Activated naive CD8-positive, alpha-beta T cell treated with anti-CD3 and anti-CD28 coated beads, Interleukin-2, amount 10 ng/mL, durations not matched to agents 7 days and 5 days (primary cell): ENCODE measurements at regions not wholly inside any gene's neighbourhood (a gene's known extent, or its start where the extent isn't known, plus 50 kb on each side); places are given as distances from the start of the nearest gene placed in this dataset.
"Not testable (repeated sequence)": the region's sequence is repeated elsewhere in the genome, so short reads cannot be mapped to it uniquely, and the experiment has no call there.

Source experiments
- ATAC-seq: fragments of 150-1000 bp; cut with Tn5 transposase; one replicate; pipeline ENCODE4 v1.10.0; 2021; ENCODE audit warnings: low read depth, moderate library complexity
- POLR2A ChIA-PET: fragments of 350-600 bp; sonication (Branson Sonifier 250); formaldehyde crosslinking; loops from one replicate; lab custom pipeline; 2021; ENCODE audit warnings: antibody characterized with exemption; lab: Charles Lee
- DNase-seq: peaks from one replicate; pipeline ENCODE4 v3.0.0; 2021
- H3K27ac Mint-ChIP-seq: one replicate; pipeline ENCODE4 v1.8.0; 2022; ENCODE audit warnings: mild to moderate bottlenecking, mixed read lengths
- H3K27me3 Mint-ChIP-seq: one replicate; pipeline ENCODE4 v1.8.0; 2022; ENCODE audit warnings: mild to moderate bottlenecking, moderate library complexity, mixed read lengths
- H3K36me3 Mint-ChIP-seq: one replicate; pipeline ENCODE4 v1.8.0; 2021; ENCODE audit warnings: mild to moderate bottlenecking, mixed read lengths
- H3K4me1 Mint-ChIP-seq: one replicate; pipeline ENCODE4 v1.8.0; 2021; ENCODE audit warnings: mixed read lengths
- H3K4me3 Mint-ChIP-seq: one replicate; pipeline ENCODE4 v1.8.0; 2022; ENCODE audit warnings: mild to moderate bottlenecking, moderate library complexity, mixed read lengths
- H3K9me3 Mint-ChIP-seq: one replicate; pipeline ENCODE4 v1.8.0; 2021; ENCODE audit warnings: mixed read lengths

DNA sequence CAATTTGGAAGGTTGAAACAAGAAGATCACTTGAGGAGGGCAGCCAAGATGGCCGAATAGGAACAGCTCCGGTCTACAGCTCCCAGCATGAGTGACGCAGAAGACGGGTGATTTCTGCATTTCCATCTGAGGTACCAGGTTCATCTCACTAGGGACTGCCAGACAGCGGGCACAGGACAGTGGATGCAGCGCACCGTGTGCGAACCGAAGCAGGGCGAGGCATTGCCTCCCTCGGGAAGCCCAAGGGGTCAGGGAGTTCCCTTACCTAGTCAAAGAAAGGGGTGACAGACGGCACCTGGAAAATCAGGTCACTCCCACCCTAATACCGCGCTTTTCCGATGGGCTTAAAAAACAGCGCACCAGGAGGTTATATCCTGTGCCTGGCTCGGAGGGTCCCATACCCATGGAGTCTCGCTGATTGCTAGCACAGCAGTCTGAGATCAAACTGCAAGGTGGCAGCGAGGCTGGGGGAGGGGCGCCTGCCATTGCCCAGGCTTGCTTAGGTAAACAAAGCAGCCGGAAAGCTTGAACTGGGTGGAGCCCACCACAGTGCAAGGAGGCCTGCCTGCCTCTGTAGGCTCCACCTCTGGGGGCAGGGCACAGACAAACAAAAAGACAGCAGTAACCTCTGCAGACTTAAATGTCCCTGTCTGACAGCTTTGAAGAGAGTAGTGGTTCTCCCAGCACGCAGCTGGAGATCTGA is 430.4 kb upstream of the RGMB start:
- H3K9me3 Mint-ChIP-seq, H3K27ac Mint-ChIP-seq, H3K4me3 Mint-ChIP-seq, DNase-seq, H3K4me1 Mint-ChIP-seq, H3K36me3 Mint-ChIP-seq, H3K27me3 Mint-ChIP-seq, POLR2A ChIA-PET, ATAC-seq: not testable (repeated sequence)

DNA sequence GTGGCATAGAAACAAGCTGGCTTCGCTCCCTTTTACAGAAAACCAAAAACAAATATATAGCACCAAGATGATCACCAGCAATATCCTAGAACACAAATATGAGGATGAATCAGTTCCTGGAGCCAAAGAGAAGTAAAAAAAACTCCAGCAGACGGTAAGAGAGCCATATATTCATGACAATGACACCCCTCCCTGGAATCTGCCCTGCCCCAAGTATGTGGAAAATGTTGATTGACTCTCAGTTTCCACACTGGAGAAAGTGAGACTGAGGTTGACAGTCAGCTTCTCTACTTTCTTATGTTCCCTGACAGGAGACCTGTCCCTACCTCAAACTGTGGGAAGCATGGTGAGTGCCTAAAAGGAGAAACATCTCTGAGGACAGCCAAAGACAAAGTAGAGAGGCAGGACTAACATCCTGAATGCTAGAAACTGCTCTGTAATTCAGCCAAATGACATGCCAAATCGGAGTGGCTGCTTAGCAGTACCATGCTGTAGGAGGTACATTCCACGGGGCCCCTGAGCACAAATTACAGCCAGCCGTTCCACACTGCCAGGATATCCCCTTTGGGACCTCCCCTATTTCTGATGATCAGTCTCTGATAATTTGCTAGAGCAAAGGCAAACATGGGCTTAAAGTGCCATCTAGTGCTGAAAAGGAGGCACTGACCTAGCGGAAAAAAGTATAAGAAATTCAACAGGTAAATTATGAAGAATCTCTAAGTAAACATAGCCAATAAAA is 424.0 kb upstream of the RGMB start:
- H3K36me3 Mint-ChIP-seq = no peaks in the 10 kb centered on the region
- H3K4me3 Mint-ChIP-seq = no peak overlapping the region
- DNase-seq (no peak), ATAC-seq (no peak)
- H3K9me3 Mint-ChIP-seq = peaks cover 7% of the 10 kb centered on the region
- no peak overlapping the region for H3K27ac Mint-ChIP-seq
- H3K4me1 Mint-ChIP-seq = no peaks in the 10 kb centered on the region
- peaks cover 2% of the 10 kb centered on the region for H3K27me3 Mint-ChIP-seq
- POLR2A ChIA-PET = no interaction called here

DNA sequence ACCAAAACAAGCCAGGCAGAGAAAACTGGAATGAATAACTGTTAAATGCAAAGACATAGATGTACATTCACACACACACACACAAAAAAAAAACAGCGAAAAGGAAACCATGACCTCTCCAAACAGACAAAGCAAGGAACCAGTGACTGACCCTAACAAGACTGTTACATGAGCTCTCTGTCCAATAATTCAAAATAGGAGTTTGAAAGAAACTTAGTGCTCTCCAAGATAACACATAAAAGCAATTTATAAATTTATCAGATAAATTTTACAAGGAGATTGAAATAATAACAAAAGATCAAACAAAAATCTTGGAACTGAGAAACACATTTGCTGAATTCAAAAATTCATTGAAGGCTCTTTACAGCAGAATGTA is 423.5 kb upstream of the RGMB start:
- POLR2A ChIA-PET = no interaction called here
- H3K27me3 Mint-ChIP-seq = peaks cover 2% of the 10 kb centered on the region
- DNase-seq = no peak
- H3K27ac Mint-ChIP-seq = no peak overlapping the region
- no peak overlapping the region for H3K4me3 Mint-ChIP-seq
- no peaks in the 10 kb centered on the region for H3K4me1 Mint-ChIP-seq
- no peak for ATAC-seq
- peaks cover 7% of the 10 kb centered on the region for H3K9me3 Mint-ChIP-seq
- no peaks in the 10 kb centered on the region for H3K36me3 Mint-ChIP-seq

DNA sequence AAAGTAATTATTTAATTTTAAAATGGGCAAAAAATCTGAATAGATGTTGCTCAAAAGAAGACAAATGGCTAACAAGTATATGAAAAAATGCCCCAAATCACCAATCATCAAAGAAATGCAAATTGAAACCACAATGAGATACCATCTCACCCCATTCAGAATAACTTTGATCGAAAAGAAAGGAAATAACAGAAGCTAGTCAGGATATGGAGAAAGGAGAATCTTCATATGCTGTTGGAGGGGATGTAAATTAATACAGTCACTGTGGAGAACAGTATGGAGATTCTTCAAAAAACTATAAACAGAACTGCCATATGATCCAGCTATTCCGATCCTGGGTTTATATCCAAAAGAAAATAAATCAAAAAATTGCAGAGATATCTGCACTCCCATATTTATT is 418.5 kb upstream of the RGMB start:
- H3K9me3 Mint-ChIP-seq = peaks cover 4% of the 10 kb centered on the region
- no peaks in the 10 kb centered on the region for H3K4me1 Mint-ChIP-seq
- H3K36me3 Mint-ChIP-seq = no peaks in the 10 kb centered on the region
- no peak for ATAC-seq
- POLR2A ChIA-PET = no interaction called here
- H3K27me3 Mint-ChIP-seq = no peaks in the 10 kb centered on the region
- no peak overlapping the region for H3K4me3 Mint-ChIP-seq
- no peak overlapping the region for H3K27ac Mint-ChIP-seq
- DNase-seq = no peak

DNA sequence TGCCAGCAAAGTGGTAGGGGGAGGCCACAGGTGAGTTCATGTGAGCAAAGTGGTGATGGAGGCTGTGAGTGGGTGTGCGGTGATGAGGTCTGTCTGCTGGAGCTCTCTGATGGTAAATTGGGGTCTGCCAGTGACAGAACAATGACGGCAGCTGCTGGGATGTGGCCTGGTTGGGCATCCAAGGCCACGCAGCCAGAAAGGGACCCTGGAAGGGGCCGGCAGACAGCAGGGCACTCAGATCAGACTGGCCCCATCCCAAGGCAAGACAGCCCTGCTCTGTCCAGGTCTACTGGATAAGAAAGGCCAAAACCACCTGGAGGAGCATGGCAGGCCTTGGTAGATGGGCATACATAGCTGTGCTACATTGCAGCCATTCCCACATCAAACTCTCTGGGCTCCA is 412.9 kb upstream of the RGMB start:
- POLR2A ChIA-PET = no interaction called here
- H3K4me1 Mint-ChIP-seq = no peaks in the 10 kb centered on the region
- H3K9me3 Mint-ChIP-seq = no peaks in the 10 kb centered on the region
- H3K27me3 Mint-ChIP-seq = no peaks in the 10 kb centered on the region
- H3K4me3 Mint-ChIP-seq = no peak overlapping the region
- no peaks in the 10 kb centered on the region for H3K36me3 Mint-ChIP-seq
- H3K27ac Mint-ChIP-seq = no peak overlapping the region
- no peak for ATAC-seq
- no peak for DNase-seq

DNA sequence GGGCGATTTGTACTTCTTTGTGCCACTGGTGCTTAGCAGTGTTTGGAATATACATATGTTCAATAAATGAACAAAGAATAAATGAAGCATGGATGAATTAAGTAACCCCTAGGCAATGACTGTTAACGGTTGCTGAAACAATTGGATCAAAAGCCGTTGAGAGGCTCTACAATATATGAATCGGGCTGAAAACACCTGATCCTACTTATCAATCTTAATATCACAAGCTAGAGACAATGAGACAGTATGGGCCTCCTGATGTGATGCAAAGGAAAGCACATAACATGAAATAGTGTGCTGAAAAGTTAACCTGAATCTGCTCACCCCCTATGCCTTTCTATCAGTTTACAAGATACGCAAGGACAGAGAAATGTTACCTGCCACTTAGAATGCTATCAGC is 410.3 kb upstream of the RGMB start:
- Mint-ChIP-seq H3K4me1 (no peaks in the 10 kb centered on the region), H3K36me3 (no peaks in the 10 kb centered on the region), H3K4me3 (no peak overlapping the region), H3K27ac (no peak overlapping the region), H3K9me3 (no peaks in the 10 kb centered on the region), H3K27me3 (no peaks in the 10 kb centered on the region)
- ATAC-seq (no peak), DNase-seq (no peak)
- POLR2A ChIA-PET = no interaction called here

DNA sequence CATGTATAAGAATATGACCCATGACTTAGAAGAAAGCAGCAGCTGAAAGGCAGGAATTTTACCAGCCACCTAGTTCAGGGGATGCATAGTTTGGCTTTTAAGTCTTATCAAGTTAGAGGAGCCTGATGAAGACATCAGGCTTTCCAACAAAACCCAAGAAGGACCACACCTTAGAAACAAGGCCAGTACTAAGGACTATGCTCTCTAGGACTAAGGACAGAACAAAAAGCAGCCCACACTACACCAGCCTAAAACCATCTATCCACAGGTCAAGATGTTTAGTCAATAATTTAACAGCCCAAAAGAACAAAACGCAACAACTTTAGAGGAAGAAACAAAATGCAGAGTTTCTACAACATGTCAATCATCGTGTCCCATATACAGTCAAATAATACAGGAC is 408.9 kb upstream of the RGMB start:
- Mint-ChIP-seq H3K4me1 (no peaks in the 10 kb centered on the region), H3K9me3 (no peaks in the 10 kb centered on the region), H3K27ac (no peak overlapping the region), H3K4me3 (no peak overlapping the region), H3K36me3 (no peaks in the 10 kb centered on the region), H3K27me3 (no peaks in the 10 kb centered on the region)
- POLR2A ChIA-PET = no interaction called here
- DNase-seq = no peak
- no peak for ATAC-seq

DNA sequence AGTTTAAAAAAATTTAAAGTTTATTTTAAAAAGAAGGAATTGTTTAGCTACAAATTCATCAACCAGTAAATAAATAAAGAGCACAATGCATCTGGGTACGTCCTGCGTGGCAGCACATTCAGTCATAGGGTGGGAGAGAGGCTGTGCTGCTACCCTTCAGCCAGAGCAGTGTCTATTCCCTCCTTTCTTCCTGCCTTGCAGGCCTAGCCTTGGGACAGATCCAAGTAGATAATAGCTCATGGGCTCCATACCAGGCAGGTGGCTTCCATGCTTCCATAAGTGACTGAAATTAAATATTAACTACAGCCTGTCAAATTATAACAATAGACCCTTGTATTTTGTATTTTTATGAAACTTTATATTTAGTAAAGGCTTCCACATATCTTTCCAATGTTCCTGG is 408.3 kb upstream of the RGMB start:
- POLR2A ChIA-PET = no interaction called here
- Mint-ChIP-seq H3K27me3 (no peaks in the 10 kb centered on the region), H3K4me3 (no peak overlapping the region)

DNA sequence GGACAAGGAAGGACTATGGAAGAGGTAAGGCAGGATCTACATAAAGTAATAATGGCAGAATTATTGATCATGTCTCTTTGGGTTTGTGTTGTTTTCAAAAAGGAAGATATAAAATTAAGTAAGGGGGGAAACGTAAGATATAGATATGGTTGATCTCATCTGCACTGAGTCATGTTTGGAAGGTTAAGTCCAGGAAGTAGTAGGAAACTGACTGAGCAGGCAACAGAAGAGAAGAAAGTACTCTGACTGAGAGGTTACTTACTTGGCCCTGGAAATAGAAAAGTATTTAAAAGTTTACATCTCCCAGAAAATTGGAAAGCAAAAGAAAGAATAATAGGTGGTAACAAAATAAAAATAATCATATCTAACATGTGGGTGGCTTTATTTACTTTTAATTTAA is 405.3 kb upstream of the RGMB start:
- POLR2A ChIA-PET = no interaction called here
- no peak overlapping the region for H3K27ac Mint-ChIP-seq
- H3K4me3 Mint-ChIP-seq = no peak overlapping the region
- no peaks in the 10 kb centered on the region for H3K27me3 Mint-ChIP-seq
- no peaks in the 10 kb centered on the region for H3K9me3 Mint-ChIP-seq
- no peak for ATAC-seq
- no peaks in the 10 kb centered on the region for H3K36me3 Mint-ChIP-seq
- H3K4me1 Mint-ChIP-seq = no peaks in the 10 kb centered on the region
- no peak for DNase-seq

More for the DNA sequence above, 408.3 kb upstream of the RGMB start:
- H3K4me1 Mint-ChIP-seq = no peaks in the 10 kb centered on the region
- ATAC-seq (no peak), DNase-seq (no peak)
- H3K9me3 Mint-ChIP-seq = no peaks in the 10 kb centered on the region
- no peak overlapping the region for H3K27ac Mint-ChIP-seq
- no peaks in the 10 kb centered on the region for H3K36me3 Mint-ChIP-seq

DNA sequence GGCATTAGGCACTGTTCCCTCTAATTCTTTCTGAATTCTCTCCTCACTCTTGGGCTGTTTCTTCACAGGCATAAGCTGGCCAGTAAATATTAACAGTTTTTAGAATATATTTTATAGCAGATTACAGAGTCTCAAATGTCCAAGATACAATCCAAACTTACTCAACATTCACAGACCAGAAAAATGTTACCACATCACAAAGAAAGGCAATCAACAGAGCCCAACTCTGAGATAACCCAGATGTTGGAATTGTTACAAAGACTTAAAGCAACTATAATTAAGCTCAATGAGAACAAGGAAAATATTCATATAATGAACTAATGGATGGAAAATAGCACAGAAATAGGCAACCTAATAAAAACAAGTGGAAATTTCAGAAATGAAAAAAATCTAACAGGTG is 401.1 kb upstream of the RGMB start:
- DNase-seq (no peak), ATAC-seq (no peak)
- no peaks in the 10 kb centered on the region for H3K9me3 Mint-ChIP-seq
- H3K27ac Mint-ChIP-seq = no peak overlapping the region
- no peaks in the 10 kb centered on the region for H3K4me1 Mint-ChIP-seq
- no peaks in the 10 kb centered on the region for H3K36me3 Mint-ChIP-seq
- no peak overlapping the region for H3K4me3 Mint-ChIP-seq
- H3K27me3 Mint-ChIP-seq = no peaks in the 10 kb centered on the region
- POLR2A ChIA-PET = no interaction called here

DNA sequence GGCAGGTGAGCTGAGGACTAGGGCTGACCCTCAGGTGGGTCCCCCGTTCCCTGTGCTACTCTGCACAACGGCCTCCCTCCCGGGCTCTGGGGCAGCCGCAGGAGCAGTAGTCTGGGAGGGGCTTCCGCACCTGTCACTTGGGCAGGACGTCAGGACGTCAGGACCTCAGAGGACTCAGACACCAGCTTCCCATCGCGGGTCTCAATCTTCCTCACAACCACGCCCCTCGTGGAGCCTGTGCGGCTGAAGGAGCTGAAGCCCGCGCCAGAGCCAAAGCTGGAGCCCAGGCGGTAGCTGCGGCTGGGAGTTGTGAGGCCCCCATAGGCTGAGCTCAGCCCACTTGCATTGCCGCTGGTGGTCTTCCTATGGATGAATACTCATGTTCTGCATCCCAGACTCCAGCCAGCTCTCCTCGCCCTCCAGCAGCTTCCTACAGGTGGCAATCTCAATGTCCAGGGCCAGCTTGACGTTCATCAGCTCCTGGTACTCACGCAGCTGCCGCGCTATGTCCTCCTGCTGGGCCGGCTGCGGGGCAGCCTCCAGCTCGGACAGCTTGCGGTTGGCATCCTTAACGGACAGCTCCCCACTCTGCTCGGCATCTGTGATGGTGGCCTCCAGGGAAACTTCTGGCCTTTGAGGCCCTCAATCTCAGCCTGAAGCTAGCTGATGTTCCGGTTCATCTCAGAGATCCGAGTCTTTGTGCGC is 381.4 kb upstream of the RGMB start:
- no peaks in the 10 kb centered on the region for H3K36me3 Mint-ChIP-seq
- no peak overlapping the region for H3K27ac Mint-ChIP-seq
- no peaks in the 10 kb centered on the region for H3K9me3 Mint-ChIP-seq
- no peaks in the 10 kb centered on the region for H3K4me1 Mint-ChIP-seq
- no peak for DNase-seq
- no peak for ATAC-seq
- POLR2A ChIA-PET = no interaction called here
- H3K4me3 Mint-ChIP-seq = no peak overlapping the region
- H3K27me3 Mint-ChIP-seq = peaks cover 3% of the 10 kb centered on the region

DNA sequence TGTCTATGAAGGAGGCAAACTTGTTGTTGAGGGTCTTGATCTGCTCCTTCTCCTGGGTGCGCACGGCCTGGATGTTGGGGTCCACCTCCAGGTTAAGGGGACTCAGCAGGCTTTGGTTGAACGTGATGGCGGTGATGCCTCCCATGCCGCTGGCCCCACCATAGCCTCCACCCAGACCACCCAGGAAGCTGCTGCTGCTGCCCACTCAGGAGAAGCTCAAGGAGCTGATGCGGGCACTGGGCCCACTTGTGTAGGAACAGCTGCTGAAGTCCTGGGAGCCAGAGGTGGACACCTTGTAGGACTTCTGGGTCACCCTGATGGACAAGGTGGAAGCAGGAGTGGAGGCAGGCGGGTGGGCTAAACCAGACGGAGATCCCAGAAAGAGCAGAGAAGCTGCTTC is 380.3 kb upstream of the RGMB start:
- not testable (repeated sequence) for ATAC-seq, H3K36me3 Mint-ChIP-seq, H3K27me3 Mint-ChIP-seq, DNase-seq, H3K4me1 Mint-ChIP-seq, H3K27ac Mint-ChIP-seq, H3K9me3 Mint-ChIP-seq, H3K4me3 Mint-ChIP-seq
- POLR2A ChIA-PET = interaction anchor here (0.6 kb wide), 1 partner anchor 109 kb away, joined by 3 read pairs; no protein-coding TSS in a partner anchor

DNA sequence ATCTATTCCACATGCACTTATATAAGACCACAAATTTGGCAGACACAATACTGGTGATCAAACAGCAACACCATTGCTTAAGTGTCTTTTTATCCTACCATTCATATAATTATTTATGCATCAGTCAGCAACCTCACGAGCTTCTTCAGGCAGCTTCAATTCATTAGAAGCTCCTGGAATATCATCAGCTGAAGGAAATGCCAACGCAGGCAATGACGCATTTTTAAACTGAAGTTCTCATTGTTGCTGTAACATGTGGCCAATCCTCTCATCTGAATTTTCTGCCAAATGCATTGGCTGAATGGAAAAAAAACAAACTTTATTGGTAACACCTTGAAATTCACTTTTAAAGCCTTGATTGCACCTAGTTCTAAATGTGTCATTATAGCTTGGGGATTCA is 376.4 kb upstream of the RGMB start:
- no peak overlapping the region for H3K27ac Mint-ChIP-seq
- ATAC-seq (no peak), DNase-seq (no peak)
- POLR2A ChIA-PET = no interaction called here
- no peaks in the 10 kb centered on the region for H3K9me3 Mint-ChIP-seq
- H3K4me1 Mint-ChIP-seq = no peaks in the 10 kb centered on the region
- H3K27me3 Mint-ChIP-seq = peaks cover 2% of the 10 kb centered on the region
- no peak overlapping the region for H3K4me3 Mint-ChIP-seq
- no peaks in the 10 kb centered on the region for H3K36me3 Mint-ChIP-seq

DNA sequence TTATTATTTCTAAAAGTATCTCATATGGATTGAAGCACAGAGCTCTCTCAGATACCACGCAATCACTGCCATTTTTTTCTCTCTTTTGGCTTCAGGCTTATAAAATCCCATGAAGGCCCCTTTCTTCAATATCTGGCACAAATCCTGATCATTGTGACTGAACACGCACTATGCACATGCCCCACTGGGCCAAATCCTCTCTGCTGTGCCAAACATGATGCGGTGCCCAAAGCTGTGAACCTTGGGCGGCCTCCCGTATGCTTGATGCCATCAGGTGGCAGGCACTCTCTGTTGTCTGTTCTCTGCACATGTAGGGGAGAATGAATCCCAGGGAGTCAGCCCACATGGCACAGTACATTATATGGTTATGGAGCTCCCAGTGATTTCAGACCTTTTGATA is 375.0 kb upstream of the RGMB start:
- Mint-ChIP-seq H3K36me3 (no peaks in the 10 kb centered on the region), H3K4me1 (no peaks in the 10 kb centered on the region), H3K27ac (no peak overlapping the region), H3K4me3 (no peak overlapping the region), H3K27me3 (peaks cover 2% of the 10 kb centered on the region), H3K9me3 (no peaks in the 10 kb centered on the region)
- ATAC-seq (no peak), DNase-seq (no peak)
- POLR2A ChIA-PET = no interaction called here
